ENCODE measurements at regions not wholly inside any gene's neighbourhood (a gene's known extent, or its start where the extent isn't known, plus 50 kb on each side); places are given as distances from the start of the nearest gene placed in this dataset.

DNA sequence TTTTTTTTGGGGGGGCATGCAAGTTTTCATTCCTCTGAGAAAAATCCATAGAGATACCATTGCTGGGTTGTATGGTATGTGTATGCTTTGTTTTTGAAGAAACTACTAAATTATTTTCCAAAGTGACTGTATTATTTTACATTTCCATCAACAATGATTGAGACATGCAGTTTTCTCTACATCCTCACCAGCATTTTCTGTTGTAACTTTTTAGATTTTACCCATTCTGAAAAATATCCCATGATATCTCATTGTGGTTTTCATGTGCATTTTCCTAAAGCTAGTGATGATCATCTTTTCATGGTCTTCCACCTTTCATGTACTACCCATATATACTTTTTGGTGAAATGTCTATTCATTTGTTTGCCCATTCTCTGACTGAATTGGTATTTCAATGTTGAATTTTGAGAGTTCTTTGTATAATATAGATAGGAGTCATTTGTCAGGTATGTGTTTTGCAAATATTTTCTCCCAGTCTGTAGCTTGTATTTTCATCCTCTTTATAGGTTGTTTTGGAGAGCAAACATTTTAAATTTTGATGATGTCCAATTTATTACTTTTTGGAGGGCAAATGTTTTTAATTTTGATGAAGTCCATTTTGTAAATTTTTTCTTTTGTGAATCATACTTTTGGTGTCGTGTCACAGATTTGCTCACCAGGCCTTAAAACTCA is 827.5 kb upstream of the CITED2 start:
- TF ChIP-seq, protein P1, sequence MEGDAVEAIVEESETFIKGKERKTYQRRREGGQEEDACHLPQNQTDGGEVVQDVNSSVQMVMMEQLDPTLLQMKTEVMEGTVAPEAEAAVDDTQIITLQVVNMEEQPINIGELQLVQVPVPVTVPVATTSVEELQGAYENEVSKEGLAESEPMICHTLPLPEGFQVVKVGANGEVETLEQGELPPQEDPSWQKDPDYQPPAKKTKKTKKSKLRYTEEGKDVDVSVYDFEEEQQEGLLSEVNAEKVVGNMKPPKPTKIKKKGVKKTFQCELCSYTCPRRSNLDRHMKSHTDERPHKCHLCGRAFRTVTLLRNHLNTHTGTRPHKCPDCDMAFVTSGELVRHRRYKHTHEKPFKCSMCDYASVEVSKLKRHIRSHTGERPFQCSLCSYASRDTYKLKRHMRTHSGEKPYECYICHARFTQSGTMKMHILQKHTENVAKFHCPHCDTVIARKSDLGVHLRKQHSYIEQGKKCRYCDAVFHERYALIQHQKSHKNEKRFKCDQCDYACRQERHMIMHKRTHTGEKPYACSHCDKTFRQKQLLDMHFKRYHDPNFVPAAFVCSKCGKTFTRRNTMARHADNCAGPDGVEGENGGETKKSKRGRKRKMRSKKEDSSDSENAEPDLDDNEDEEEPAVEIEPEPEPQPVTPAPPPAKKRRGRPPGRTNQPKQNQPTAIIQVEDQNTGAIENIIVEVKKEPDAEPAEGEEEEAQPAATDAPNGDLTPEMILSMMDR (IDR thresholded peaks at IDR 0.05) = no peak
- TF ChIP-seq POLR2AphosphoS5 (IDR thresholded peaks at IDR 0.05) = no peak
